CD4-positive, alpha-beta T cell treated with Interleukin-17A for 1 hour (primary cell): ENCODE measurements at regions not wholly inside any gene's neighbourhood (a gene's known extent, or its start where the extent isn't known, plus 50 kb on each side); places are given as distances from the start of the nearest gene placed in this dataset.

Source experiments
- DNase-seq: peaks from one replicate; pipeline ENCODE4 v3.0.0-alpha.2; 2020

DNA sequence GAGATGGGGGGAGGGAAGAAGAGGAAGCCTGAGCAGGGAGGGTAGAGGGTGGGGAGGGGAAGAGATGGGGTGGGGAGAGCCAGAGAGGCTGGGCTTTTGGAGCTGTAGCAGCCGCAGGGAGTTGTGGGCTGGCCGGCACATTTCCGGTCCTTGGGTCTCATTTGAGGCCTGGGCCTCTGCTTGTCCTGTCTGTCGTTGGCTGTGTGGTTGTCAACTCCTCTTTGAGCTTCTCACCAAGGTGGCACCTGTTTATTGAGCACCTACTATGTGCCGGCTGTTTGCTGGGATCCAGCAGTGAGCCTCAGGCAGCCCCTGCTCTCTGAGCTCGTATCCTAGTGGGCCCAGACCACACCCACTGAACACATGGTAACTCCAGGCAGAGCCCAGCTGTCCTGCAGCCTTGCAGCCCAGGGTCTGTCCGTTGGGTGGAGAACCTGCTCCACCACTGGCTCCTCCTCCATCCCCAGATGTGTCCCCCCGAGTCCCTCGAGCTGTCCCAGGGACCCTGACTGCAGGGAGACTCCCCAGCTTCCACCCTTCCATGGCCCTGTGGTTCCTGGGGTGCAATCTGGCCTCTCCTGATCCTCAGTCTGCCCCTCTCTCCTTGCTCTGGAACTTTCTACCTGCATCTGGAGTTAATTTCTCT lies 164.9 kb downstream of the IRF8 start:
- no peak for DNase-seq

- no peak for DNase-seq
Observed at GRCh38 chr16:86064431-86065250, 165.7 kb downstream of the IRF8 start.

DNA sequence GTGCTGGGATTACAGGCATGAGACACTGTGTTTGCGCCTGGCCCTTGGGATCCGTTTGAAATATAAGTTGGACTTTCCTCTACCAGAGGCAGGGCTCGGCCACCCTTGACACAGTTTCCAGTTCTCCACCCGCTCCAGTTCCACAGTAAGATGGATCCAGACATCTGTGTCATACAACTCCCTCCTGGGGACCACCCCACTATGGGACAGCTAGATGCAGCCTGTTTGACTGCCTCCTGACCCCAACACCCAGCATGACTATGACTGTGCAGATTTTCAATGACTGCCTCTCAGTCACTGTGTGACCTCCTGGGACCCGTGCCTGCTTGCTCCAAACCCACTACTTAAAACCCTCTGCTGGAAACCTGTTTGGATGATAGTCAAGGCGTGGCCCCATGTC lies 166.7 kb downstream of the IRF8 start:
- no peak for DNase-seq

DNA sequence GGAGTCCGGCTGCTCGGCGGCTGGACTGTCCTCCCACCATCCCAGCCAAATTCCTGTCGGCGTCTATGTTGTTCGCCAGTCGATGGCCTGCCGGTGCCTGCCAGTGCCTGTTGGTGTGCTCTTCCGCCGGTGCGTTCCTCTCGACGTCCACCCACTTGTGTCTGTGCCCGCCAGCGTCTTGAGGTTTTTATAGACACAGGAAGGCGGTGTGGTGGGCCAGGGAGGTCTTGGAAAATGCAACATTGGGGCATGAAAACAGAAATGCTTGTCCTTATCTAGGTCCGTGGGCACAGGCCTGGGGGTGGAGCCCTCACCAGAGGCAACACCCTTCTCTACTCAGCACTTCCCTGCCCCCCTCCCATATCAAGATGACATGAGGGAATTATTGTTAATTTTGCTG lies 167.8 kb downstream of the IRF8 start:
- no peak for DNase-seq

GRCh38 chr16:86067516-86067915 lies 168.6 kb downstream of the IRF8 start:
- DNase-seq, result no peak

DNA sequence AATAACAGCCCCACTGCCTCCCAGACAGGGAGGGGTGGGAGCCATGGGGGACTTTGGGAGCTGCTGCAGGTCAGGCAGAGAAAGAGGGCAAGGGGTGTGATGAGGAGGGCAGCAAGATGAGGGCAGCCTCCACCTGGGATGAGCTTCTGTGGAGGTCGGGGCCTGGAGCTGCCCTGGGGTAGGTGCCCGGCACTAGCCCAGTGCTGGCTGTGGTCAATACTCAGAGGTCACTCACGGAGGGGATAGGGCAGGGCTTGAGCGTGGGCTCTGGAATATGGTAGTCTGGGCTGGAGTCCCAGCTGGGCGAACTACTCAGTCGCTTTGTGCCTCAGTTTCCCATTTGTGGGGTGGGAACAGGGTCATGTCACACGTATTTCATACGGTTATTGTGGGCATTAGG lies 169.0 kb downstream of the IRF8 start:
- DNase-seq, result no peak

GRCh38 chr16:86068722-86069121 lies 169.8 kb downstream of the IRF8 start:
- no peak for DNase-seq

DNA sequence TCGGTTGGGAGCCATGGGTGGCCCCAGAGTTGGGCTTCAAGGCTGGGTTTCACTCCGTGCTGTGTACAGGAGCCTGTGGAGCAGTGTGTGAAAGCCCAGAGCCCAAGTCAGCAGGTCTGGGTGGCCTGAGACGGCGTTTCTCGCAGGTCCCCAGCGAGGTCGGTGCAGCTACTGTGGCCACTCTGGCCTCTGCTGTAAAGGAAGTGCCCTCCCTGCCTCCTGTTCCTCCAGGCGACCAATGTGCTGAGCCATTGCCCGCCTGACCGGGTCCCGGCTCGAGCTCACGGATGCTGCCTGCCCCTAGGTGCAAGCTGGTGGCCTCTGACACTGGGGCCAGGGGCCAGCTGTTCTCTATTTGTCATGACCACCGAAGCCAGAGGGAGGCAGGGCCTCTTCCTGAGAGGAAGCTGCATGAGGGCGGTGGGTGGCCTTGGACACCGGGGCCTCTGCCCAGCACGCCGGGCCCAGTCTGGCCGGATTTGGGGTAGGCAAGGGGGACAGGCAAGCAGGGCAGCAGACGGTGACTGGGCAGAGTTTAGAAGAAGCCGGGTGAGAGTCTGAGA lies 170.9 kb downstream of the IRF8 start:
- no peak for DNase-seq

- DNase-seq, result no peak
Observed at GRCh38 chr16:86070484-86070883, 171.5 kb downstream of the IRF8 start.

DNA sequence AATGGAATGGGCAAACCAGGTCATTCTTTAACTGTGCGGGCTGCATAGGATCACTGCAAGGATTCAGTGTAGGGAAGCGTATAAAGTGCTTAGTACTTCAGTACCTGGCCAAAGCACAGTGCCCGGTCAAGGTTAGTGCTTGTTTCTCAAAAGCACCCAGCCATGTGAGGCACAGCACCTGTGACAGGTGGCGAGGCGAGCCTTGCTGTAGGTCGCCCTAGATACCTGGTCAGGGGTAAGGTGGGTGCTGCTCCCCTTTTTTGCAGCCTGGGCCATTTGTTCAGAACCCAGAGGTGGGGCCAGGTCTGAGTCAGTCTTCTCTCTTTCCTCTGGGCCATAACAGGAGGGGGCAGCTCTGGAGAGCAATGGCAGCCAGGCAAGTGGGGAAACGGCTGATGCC lies 172.0 kb downstream of the IRF8 start:
- no peak for DNase-seq

DNA sequence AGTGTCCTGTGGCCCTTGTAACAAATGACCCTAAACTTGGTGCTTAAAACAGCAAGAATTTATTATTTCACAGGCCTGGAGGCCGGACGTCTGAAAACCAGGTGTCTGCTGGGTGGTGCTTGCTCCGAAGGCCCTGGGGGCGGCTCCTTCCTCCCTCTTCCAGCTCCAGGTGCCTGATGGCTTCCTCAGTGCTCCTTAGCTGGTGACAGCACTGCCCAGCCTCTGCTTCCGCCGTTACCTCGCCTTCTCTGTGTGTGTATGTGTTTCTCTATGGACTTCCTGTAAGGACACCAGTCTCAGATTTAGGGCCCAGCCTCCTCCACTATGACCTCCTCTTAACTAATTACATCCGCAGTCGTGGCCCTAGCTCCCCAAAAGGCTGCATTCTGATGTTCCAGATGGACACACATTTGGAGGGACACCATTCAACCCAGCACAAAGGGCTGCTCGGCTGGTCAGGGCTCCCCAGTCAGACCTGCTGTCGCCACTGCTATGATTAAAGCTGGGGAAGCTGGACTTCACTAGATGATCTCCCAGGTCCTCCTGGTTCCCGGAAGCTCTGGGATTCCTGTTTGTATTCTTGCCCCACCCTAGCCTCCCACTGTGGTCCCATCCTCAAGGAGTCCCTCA lies 172.8 kb downstream of the IRF8 start:
- no peak for DNase-seq

DNA sequence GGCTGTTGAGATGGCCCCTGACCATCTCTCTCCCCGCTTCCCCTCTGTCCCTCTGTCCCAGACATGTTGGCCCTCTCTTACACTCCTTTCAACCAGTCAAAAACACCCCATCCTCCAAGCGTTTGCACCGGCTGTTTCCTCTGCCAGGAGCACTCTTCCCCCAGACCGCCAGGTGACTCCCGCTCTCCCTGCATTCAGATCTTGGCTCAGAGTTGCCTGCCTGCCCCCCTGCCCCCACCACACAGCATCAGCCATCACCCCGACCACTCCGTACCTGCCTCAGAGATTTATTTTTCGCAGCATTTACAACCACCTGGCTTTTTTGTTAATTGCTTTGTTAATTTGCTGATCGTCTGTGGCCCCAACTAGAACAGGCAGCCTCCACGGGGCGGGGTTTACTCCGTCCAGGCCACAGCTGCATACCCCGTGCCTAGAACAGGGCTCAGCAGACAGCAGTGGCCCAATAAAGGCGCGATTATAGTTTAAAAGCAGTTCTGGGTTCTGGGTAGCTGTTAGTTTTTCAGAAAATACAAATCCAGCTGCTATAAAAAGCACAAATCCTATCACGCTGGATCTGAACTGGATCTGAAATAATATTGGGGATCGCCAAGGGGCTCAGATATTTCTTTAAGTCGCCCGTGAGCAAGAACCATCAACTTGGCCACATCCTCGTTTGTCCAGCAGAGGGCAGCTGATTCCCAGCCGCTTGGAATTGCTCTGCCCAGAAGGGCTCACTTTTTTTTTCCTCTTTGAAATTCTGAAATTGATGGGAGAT lies 173.6 kb downstream of the IRF8 start:
- DNase-seq, result peak; percentile 18

- DNase-seq, result no peak
Observed at GRCh38 chr16:86073103-86073625, 174.2 kb downstream of the IRF8 start.

GRCh38 chr16:86073763-86074493 lies 175.0 kb downstream of the IRF8 start:
- DNase-seq, result no peak

GRCh38 chr16:86074651-86075487 lies 175.9 kb downstream of the IRF8 start:
- no peak for DNase-seq

GRCh38 chr16:86075488-86075785 lies 176.5 kb downstream of the IRF8 start:
- DNase-seq, result no peak

GRCh38 chr16:86075839-86076440 lies 177.0 kb downstream of the IRF8 start:
- DNase-seq, result no peak

DNA sequence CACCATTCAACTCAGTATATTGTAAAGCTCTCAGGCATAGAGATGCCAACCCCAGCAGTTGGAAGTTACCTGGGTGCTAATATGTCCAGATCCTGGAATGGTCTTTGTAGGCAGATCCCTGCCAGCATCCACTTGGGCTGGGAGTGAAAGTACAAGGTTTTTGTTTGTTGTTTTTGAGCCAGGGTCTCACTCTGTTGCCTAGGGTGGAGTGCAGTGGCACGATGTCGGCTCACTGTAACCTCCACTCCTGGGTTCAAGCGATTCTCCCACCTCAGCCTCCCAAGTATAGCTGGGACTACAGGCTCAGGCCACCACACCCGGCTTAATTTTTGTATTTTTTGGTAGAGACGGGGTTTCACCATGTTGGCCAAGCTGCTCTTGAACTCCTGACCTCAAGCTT lies 177.6 kb downstream of the IRF8 start:
- DNase-seq, result no peak

DNA sequence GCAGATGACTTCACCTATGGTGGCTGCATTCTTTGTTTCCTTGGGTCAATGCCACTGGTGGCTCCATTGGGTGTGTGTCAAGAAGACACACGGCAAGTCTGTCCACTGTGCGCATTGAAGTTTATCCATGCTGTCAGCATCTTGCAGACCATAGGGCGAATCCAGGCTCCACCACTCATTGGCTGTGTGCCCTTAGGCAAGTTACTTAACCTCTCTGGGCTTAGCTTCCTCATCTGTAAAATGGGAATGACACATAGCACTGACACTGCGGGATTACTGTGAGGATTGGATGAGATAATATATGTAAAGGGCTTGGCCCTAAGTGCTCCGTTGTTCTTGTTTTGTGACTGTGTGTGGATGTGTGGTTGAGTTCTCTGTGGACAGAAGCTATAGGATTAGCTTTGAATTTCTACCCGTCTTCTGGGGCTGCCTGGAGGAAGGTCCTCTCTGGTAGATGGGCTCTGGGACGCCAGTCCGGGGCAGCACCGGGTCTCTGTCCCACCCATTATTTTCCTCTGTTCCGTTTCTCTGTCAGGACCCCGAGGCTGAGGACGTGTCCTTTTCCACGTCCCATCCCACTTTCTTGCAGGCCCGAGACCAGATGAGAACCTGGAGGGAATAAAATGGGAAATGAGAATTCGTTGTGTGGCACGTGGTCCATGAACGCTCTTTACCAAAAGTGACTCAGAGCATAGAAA lies 178.4 kb downstream of the IRF8 start:
- no peak for DNase-seq

DNA sequence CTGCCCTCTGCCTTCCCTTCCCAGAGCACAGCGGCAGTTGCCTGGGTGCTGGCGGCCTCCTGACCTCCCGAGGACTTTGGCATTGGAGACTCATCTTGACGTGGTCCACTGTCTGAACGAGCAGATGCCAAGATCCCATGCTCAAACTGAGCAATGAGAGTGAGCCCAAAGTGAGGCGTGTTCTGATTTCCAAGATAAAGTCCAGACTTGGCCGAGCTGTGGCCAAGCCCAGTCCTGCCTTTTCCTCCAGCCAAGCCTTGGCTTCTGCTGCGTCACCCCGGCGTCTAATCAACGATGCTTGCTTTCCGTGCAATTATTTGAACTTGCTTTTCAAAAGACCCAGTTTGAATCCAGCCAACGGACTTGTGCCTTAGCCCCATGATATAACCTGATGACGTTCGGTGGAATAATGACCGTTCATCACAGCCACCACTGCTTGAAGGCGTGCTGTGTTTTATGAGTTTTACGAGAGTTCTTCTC lies 179.2 kb downstream of the IRF8 start:
- no peak for DNase-seq
